ENCODE measurements at regions not wholly inside any gene's neighbourhood (a gene's known extent, or its start where the extent isn't known, plus 50 kb on each side); places are given as distances from the start of the nearest gene placed in this dataset.
A peak's percentile ranks its signal among the peaks of the same experiment; 100 is the strongest.

GRCh38 chr2:224158831-224159230 is 119.7 kb upstream of the SERPINE2 start:
- Mint-ChIP-seq H3K4me3 (no peak overlapping the region), H3K9me3 (no peaks in the 10 kb centered on the region), H3K27ac (no peak overlapping the region), H3K27me3 (ENCODE audit: low read depth) (no peaks in the 10 kb centered on the region), H3K36me3 (no peaks in the 10 kb centered on the region), H3K4me1 (peaks cover 13% of the 10 kb centered on the region)
- no peak for DNase-seq (ENCODE audit: low spot score in 2 of 2, unreplicated experiment in 2 of 2)
- TF ChIP-seq CTCF (IDR thresholded peaks at IDR 0.05; ENCODE audit: unreplicated experiment), result no peak

DNA sequence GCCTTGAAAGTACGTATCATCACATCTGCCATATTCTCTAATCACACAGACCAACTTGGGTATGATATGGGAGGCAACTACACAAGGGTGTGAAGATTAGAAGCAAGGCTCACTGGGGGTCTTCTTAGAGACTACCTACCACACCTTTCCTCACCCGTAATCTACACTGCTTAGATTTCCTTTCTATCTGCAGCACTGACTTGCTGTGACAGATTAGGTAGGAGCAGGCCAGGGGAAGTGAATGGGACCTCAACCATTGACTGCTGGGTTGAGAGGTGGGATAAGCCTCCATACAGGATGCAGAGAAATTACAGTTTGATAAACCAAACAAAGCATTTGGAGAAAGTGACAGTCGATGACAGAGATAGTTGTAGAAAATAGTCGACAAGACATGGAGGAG is 119.0 kb upstream of the SERPINE2 start:
- no peak for TF ChIP-seq CTCF (IDR thresholded peaks at IDR 0.05; ENCODE audit: unreplicated experiment)
- H3K4me3 Mint-ChIP-seq, result no peak overlapping the region

GRCh38 chr2:224157655-224158054 is 118.6 kb upstream of the SERPINE2 start:
- H3K27me3 Mint-ChIP-seq (ENCODE audit: low read depth), result no peaks in the 10 kb centered on the region
- peaks cover 13% of the 10 kb centered on the region for H3K4me1 Mint-ChIP-seq
- H3K9me3 Mint-ChIP-seq, result peaks cover 9% of the 10 kb centered on the region
- DNase-seq (ENCODE audit: low spot score in 2 of 2, unreplicated experiment in 2 of 2), result no peak
- H3K27ac Mint-ChIP-seq, result no peak overlapping the region
- no peaks in the 10 kb centered on the region for H3K36me3 Mint-ChIP-seq
- no peak for TF ChIP-seq CTCF (IDR thresholded peaks at IDR 0.05; ENCODE audit: unreplicated experiment)
- H3K4me3 Mint-ChIP-seq, result no peak overlapping the region

More for the DNA sequence above, 119.0 kb upstream of the SERPINE2 start:
- Mint-ChIP-seq H3K4me1 (peaks cover 13% of the 10 kb centered on the region), H3K27ac (no peak overlapping the region), H3K36me3 (no peaks in the 10 kb centered on the region), H3K27me3 (ENCODE audit: low read depth) (no peaks in the 10 kb centered on the region), H3K9me3 (peaks cover 6% of the 10 kb centered on the region)
- no peak for DNase-seq (ENCODE audit: low spot score in 2 of 2, unreplicated experiment in 2 of 2)

DNA sequence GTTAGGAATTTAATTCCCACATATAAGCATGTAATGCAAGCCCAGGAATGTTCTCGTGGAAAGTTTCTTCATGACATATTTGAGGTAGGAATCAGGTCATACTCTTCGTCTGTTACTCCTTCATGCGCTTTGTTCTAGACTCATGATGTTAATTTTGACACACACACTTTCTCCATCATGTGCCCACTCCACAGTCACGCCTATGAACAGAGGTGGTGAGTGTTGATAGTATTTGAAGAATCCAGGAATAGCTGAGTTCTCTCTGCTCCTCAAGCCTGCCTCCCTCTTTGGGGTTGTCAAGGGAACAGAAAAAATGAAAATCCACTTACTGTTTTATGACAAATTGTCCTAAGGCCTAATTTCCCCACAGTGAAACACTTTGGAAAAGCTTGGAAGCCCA is 117.3 kb upstream of the SERPINE2 start:
- no peak for DNase-seq (ENCODE audit: low spot score in 2 of 2, unreplicated experiment in 2 of 2)
- Mint-ChIP-seq H3K27ac (no peak overlapping the region), H3K27me3 (ENCODE audit: low read depth) (no peaks in the 10 kb centered on the region), H3K4me3 (no peak overlapping the region), H3K36me3 (no peaks in the 10 kb centered on the region), H3K4me1 (peaks cover 13% of the 10 kb centered on the region), H3K9me3 (peaks cover 14% of the 10 kb centered on the region)
- TF ChIP-seq CTCF (IDR thresholded peaks at IDR 0.05; ENCODE audit: unreplicated experiment), result no peak

DNA sequence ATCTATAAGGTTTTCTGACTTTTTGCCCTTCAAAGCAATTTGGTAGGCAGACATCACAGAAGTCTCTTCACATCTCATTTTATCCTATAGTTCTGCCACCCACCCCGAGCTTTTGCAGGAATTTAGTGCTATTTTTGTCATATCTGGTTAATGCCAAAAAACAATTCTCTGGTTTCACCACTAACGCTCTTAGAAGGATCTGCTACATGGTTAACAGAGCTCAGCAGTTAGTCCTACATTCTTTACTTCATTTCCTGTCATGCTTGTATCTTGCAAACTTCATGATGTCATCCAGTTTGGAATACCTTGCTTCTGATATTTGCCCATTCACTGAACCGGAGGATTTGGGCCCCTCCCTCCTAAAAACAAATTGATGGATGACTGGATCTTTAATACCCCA is 116.8 kb upstream of the SERPINE2 start:
- no peak for TF ChIP-seq CTCF (IDR thresholded peaks at IDR 0.05; ENCODE audit: unreplicated experiment)
- Mint-ChIP-seq H3K4me1 (peaks cover 13% of the 10 kb centered on the region), H3K27me3 (ENCODE audit: low read depth) (no peaks in the 10 kb centered on the region), H3K36me3 (no peaks in the 10 kb centered on the region), H3K9me3 (peaks cover 15% of the 10 kb centered on the region), H3K27ac (no peak overlapping the region), H3K4me3 (no peak overlapping the region)
- DNase-seq (ENCODE audit: low spot score in 2 of 2, unreplicated experiment in 2 of 2), result no peak

DNA sequence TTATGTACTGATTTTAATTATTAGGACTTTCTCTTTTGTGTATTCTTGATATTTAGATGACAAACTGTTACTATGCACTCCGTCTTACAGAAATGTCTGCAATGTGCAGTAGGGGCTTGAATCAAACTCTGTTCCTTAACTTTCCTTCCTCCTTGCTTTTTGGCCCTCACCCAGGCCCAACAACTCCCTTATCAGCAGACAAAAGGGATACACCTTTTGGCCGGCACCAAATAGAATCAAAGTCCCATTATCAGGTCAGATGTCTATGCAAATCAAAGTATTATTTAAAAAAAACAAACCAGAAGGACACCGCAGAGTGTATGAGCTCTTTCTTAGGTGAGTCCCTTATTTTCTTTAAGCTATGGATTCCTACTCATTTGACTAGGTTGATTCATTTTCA is 116.3 kb upstream of the SERPINE2 start:
- no peaks in the 10 kb centered on the region for H3K36me3 Mint-ChIP-seq
- H3K4me3 Mint-ChIP-seq, result no peak overlapping the region
- no peak for DNase-seq (ENCODE audit: low spot score in 2 of 2, unreplicated experiment in 2 of 2)
- no peaks in the 10 kb centered on the region for H3K27me3 Mint-ChIP-seq (ENCODE audit: low read depth)
- peaks cover 13% of the 10 kb centered on the region for H3K4me1 Mint-ChIP-seq
- H3K9me3 Mint-ChIP-seq, result peaks cover 15% of the 10 kb centered on the region
- peak overlapping the region; percentile 23 for H3K27ac Mint-ChIP-seq
- no peak for TF ChIP-seq CTCF (IDR thresholded peaks at IDR 0.05; ENCODE audit: unreplicated experiment)
